ENCODE measurements at regions not wholly inside any gene's neighbourhood (a gene's known extent, or its start where the extent isn't known, plus 50 kb on each side); places are given as distances from the start of the nearest gene placed in this dataset.

DNA sequence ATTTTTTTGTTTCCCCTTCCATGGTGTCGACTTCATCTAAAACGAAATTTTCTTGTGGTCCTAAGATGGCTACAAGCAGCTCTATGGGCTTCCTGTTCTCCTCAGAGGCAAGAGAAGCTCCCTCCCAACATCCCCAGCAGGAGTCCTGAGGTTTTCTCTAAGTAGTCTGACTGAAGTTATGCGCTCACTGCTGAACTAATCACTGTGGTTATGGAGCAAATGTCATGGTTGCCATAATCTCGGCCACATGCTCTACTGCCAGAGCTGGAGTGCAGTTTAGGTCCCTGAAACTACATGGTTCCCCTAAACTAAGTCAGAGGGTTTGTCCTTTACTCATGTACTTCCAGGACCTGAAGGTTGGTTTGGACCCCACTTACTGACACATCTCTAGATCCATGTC lies 68.0 kb upstream of the MAMDC2 start:
- intact Hi-C loops (cut with DNase I), result loop anchor here (10.0 kb wide), 1 partner anchor 639 kb away; no protein-coding TSS in a partner anchor
- Histone ChIP-seq H3K27me3 (no peaks in the 10 kb centered on the region), H3K4me1 (no peaks in the 10 kb centered on the region), H3K4me3 (no peak overlapping the region), H3K9me3 (no peaks in the 10 kb centered on the region), H3K27ac (no peak overlapping the region), H3K36me3 (replicated peaks in 1 of 2; ENCODE audit: insufficient read depth in 1 of 2, low read depth in 2 of 2) (no peaks in the 10 kb centered on the region)
- TF ChIP-seq, protein P1, sequence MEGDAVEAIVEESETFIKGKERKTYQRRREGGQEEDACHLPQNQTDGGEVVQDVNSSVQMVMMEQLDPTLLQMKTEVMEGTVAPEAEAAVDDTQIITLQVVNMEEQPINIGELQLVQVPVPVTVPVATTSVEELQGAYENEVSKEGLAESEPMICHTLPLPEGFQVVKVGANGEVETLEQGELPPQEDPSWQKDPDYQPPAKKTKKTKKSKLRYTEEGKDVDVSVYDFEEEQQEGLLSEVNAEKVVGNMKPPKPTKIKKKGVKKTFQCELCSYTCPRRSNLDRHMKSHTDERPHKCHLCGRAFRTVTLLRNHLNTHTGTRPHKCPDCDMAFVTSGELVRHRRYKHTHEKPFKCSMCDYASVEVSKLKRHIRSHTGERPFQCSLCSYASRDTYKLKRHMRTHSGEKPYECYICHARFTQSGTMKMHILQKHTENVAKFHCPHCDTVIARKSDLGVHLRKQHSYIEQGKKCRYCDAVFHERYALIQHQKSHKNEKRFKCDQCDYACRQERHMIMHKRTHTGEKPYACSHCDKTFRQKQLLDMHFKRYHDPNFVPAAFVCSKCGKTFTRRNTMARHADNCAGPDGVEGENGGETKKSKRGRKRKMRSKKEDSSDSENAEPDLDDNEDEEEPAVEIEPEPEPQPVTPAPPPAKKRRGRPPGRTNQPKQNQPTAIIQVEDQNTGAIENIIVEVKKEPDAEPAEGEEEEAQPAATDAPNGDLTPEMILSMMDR (IDR thresholded peaks at IDR 0.05), result no peak
- no peak for TF ChIP-seq POLR2A (IDR thresholded peaks at IDR 0.05)
- no peak for DNase-seq
- no peak for ATAC-seq
- WGBS, 2 donors, result 72 to 85% methylated on average over 4 of the region's 4 CpGs

DNA sequence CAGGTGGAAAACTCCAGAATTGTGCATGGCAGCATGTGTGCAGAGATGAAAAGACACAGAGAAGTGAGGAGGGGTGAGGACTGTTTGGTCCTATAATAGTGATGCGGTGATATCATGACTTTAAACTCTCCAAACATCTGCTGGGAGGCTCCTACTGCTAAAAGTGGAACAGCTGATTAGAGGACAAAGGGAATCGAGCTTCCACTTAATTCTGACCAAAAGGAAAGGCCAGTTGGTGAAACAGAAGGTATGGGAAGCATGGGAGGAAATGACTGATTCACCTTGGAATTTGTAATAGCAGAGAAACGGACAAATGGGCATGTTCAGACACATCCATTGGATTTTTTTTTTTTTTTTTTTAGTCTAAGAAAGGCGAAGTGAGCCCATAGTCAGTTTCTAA lies 67.5 kb upstream of the MAMDC2 start:
- Histone ChIP-seq H3K27me3 (no peaks in the 10 kb centered on the region), H3K9me3 (no peaks in the 10 kb centered on the region), H3K4me1 (no peaks in the 10 kb centered on the region), H3K4me3 (no peak overlapping the region), H3K36me3 (replicated peaks in 1 of 2; ENCODE audit: insufficient read depth in 1 of 2, low read depth in 2 of 2) (no peaks in the 10 kb centered on the region), H3K27ac (no peak overlapping the region)
- WGBS, 2 donors, result 67 to 73% methylated on average over 4 of the region's 4 CpGs
- TF ChIP-seq, protein P1 (IDR thresholded peaks at IDR 0.05), result no peak
- ATAC-seq (no peak), DNase-seq (no peak)
- intact Hi-C loops (cut with DNase I), result loop anchor here (10.0 kb wide), 1 partner anchor 639 kb away; no protein-coding TSS in a partner anchor

DNA sequence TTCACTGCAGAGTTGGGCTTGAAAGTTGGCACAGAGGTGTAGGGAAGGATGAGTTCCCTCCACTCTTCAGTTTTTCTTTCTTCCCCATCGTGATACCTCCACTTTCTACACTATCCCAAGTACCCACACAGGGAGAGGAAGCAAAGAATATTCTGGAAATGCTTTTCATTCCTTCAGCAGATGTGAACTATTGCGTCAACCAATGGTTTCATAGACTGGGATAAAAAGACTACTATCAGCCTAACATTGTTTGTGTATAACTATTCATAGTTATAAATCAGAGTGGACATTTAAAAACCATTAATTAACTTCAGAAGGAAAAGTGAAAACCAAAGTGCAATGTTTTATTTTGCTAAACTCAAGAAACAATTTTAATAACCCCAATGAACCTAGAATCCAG lies 63.6 kb upstream of the MAMDC2 start:
- Histone ChIP-seq H3K4me3 (no peak overlapping the region), H3K27me3 (no peaks in the 10 kb centered on the region), H3K36me3 (replicated peaks in 1 of 2; ENCODE audit: insufficient read depth in 1 of 2, low read depth in 2 of 2) (no peaks in the 10 kb centered on the region), H3K4me1 (no peaks in the 10 kb centered on the region), H3K27ac (no peak overlapping the region), H3K9me3 (no peaks in the 10 kb centered on the region)
- DNase-seq, result no peak
- WGBS, 2 donors, result 75 to 90% methylated on average over 2 of the region's 2 CpGs
- no peak for ATAC-seq
- TF ChIP-seq POLR2A (IDR thresholded peaks at IDR 0.05), result no peak
- TF ChIP-seq, protein P1 (IDR thresholded peaks at IDR 0.05), result no peak
- intact Hi-C loops (cut with DNase I), result no loop called here

DNA sequence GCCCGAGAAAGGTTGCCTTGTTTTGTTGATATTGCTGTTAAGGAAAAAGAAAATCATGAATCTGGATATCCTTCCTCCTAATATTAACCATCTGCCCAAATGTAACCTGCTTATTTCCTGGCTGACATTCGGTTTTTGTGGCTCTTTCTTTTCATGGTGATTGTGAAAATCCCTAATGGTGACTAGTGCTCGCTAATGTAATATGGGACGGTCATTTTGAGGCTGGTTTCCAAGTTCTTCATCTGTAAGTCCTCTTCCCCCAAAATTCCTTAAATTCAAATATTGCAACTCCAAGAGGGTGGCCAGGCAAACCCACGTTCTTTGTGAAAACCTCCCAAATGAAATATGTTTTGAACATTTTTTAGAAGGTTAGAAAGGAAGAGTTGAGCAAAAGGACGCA lies 63.1 kb upstream of the MAMDC2 start:
- H3K27ac ChIP-seq, result no peak overlapping the region
- H3K4me1 ChIP-seq, result no peaks in the 10 kb centered on the region
- 84 to 87% methylated on average over 6 of the region's 6 CpGs for WGBS, 2 donors
- no peak for ATAC-seq
- DNase-seq, result no peak
- H3K9me3 ChIP-seq, result no peaks in the 10 kb centered on the region
- intact Hi-C loops (cut with DNase I), result no loop called here
- H3K36me3 ChIP-seq (replicated peaks in 1 of 2; ENCODE audit: insufficient read depth in 1 of 2, low read depth in 2 of 2), result no peaks in the 10 kb centered on the region
- TF ChIP-seq, protein P1 (IDR thresholded peaks at IDR 0.05), result no peak
- no peak overlapping the region for H3K4me3 ChIP-seq
- H3K27me3 ChIP-seq, result no peaks in the 10 kb centered on the region

DNA sequence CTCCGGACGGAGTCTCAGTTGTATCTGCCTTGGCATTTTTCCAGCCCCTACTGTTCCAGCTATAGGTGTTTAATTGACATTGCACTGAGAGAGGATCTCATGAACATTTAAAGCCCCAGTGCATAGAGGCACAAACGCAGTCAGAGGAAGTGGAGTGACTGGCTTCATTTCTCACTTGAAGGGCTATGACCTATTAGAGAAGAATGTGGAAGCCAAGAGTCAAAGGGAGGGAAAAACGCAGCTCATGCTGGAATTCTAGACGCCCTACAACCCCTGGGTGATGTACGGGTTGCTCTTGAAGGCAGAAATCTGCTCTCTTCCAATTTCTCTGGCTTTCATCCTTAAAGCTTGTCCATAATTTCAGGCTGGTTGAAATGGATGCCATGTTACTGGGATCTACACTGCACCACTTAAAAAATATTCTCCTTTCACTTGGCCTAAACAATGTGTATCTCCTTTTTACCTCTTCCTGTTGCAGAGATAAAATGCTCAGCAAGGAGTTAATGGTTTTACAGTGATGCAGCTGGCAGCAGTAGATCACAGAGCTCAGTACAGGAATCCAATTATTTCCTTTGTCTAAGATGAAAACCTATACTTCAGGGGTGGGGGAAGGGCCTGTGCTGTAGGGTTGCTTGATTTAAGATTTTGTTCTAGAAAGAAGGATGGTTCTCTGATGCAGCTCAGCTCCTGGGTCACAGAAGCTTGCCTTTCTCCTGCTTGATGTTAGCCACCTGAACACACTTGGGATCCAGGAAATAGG lies 61.8 kb upstream of the MAMDC2 start:
- no peak overlapping the region for H3K27ac ChIP-seq
- no peak for ATAC-seq
- WGBS, 2 donors, result 66 to 81% methylated on average over 6 of the region's 6 CpGs
- no peaks in the 10 kb centered on the region for H3K9me3 ChIP-seq
- no peaks in the 10 kb centered on the region for H3K27me3 ChIP-seq
- intact Hi-C loops (cut with DNase I), result no loop called here
- H3K4me3 ChIP-seq, result no peak overlapping the region
- TF ChIP-seq, protein P1 (IDR thresholded peaks at IDR 0.05), result no peak
- TF ChIP-seq POLR2A (IDR thresholded peaks at IDR 0.05), result no peak
- DNase-seq, result no peak
- H3K4me1 ChIP-seq, result no peaks in the 10 kb centered on the region
- no peaks in the 10 kb centered on the region for H3K36me3 ChIP-seq (replicated peaks in 1 of 2; ENCODE audit: insufficient read depth in 1 of 2, low read depth in 2 of 2)

Measured in body of pancreas (tissue), 4 donors.